ENCODE measurements at regions not wholly inside any gene's neighbourhood (a gene's known extent, or its start where the extent isn't known, plus 50 kb on each side); places are given as distances from the start of the nearest gene placed in this dataset.

GRCh38 chr2:128451084-128452023 is 132.7 kb upstream of the HS6ST1 start:
- no peak for DNase-seq

- DNase-seq: no peak
Observed at GRCh38 chr2:128452024-128452411, 133.3 kb upstream of the HS6ST1 start.

- DNase-seq: no peak
Observed at GRCh38 chr2:128452536-128453530, 134.2 kb upstream of the HS6ST1 start.

GRCh38 chr2:128454980-128455720 is 136.5 kb upstream of the HS6ST1 start:
- no peak for DNase-seq

- no peak for DNase-seq
Observed at GRCh38 chr2:128455721-128456050, 137.0 kb upstream of the HS6ST1 start.

GRCh38 chr2:128456281-128456680 is 137.6 kb upstream of the HS6ST1 start:
- DNase-seq: no peak

- no peak for DNase-seq
Observed at GRCh38 chr2:128457006-128457604, 138.4 kb upstream of the HS6ST1 start.

GRCh38 chr2:128457716-128458115 is 139.0 kb upstream of the HS6ST1 start:
- DNase-seq: no peak

GRCh38 chr2:128458505-128458904 is 139.8 kb upstream of the HS6ST1 start:
- no peak for DNase-seq

GRCh38 chr2:128464456-128464855 is 145.8 kb upstream of the HS6ST1 start:
- no peak for DNase-seq

GRCh38 chr2:128465246-128466170 is 146.8 kb upstream of the HS6ST1 start:
- no peak for DNase-seq

GRCh38 chr2:128466376-128466775 is 147.7 kb upstream of the HS6ST1 start:
- DNase-seq: no peak

GRCh38 chr2:128466776-128467175 is 148.1 kb upstream of the HS6ST1 start:
- no peak for DNase-seq

- no peak for DNase-seq
Observed at GRCh38 chr2:128467321-128467969, 148.8 kb upstream of the HS6ST1 start.

GRCh38 chr2:128468186-128468920 is 149.7 kb upstream of the HS6ST1 start:
- DNase-seq: no peak

- no peak for DNase-seq
Observed at GRCh38 chr2:128469203-128469602, 150.5 kb upstream of the HS6ST1 start.

- no peak for DNase-seq
Observed at GRCh38 chr2:128469875-128470274, 151.2 kb upstream of the HS6ST1 start.

GRCh38 chr2:128472789-128473174 is 154.1 kb upstream of the HS6ST1 start:
- DNase-seq: no peak

GRCh38 chr2:128473175-128474035 is 154.7 kb upstream of the HS6ST1 start:
- DNase-seq: no peak

Data from CD4-positive, alpha-beta T cell treated with Interleukin-6 for 4 hours (primary cell).